Posterior cingulate gyrus (tissue), 11 donors: ENCODE measurements at regions not wholly inside any gene's neighbourhood (a gene's known extent, or its start where the extent isn't known, plus 50 kb on each side); places are given as distances from the start of the nearest gene placed in this dataset.

Experiments
- DNase-seq, 10 donors: peaks; one replicate each; pipeline versions ENCODE4 v3.0.0 to v3.0.0-alpha.2; 2020 to 2021; ENCODE audit warnings: mixed read lengths in 3 of 10
- intact Hi-C: fragments of 100-400 bp; cut with DNase I; formaldehyde crosslinking; loops from one replicate; pipeline ENCODE4 v1.15.1; 2023

- intact Hi-C loops = no loop called here
- no peak for DNase-seq
These were observed 478.2 kb upstream of the EEF2KMT start for GRCh38 chr16:5575646-5576245.

- intact Hi-C loops = no loop called here
- DNase-seq = no peak
These were observed 477.5 kb upstream of the EEF2KMT start for GRCh38 chr16:5575121-5575520.

- intact Hi-C loops = no loop called here
- DNase-seq = no peak
These were observed 474.5 kb upstream of the EEF2KMT start for GRCh38 chr16:5572056-5572455.

- intact Hi-C loops = no loop called here
- no peak for DNase-seq
These were observed 473.9 kb upstream of the EEF2KMT start for GRCh38 chr16:5571446-5571845.

DNA sequence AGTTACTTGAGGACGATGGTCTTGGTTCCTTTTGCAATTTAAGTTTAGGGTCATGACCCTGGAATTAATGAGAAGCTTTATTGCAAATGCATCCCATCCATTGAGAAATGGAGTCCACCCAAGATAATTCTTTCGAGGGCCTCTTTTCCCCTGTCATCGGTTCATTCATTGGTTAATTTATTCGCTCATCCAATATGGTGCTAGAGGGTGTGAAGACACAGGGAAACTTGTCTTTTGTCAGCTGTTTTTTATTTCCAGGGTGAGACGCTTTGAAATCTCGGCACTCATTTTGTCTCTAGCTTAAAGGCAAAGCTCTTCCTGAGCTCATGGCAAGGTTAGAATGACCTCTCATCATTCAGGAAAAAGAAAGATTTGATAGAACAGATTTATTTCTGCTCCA lies 464.2 kb upstream of the EEF2KMT start:
- DNase-seq = no peak
- intact Hi-C loops = no loop called here

GRCh38 chr16:5560084-5560483 lies 462.5 kb upstream of the EEF2KMT start:
- intact Hi-C loops = no loop called here
- DNase-seq = no peak

DNA sequence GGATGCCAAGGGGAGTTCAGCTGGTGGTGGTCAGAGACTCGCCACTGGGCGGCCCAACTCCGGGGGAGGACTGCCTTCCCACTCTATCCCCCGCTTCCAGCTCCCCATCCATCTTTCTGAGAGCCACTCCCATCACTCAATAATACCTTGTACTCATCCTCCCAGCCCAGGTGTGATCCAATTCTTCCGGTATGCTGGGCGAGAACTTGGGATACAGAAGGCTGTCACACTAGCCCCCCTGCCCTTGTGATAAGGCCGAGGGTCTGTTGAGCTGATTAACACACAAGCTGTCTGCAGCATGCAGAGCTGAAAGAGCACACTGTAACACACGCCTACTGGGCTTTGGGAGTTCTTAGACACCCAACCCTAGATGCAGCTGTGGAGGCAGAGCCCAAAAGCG lies 460.4 kb upstream of the EEF2KMT start:
- no peak for DNase-seq
- intact Hi-C loops = no loop called here

GRCh38 chr16:5557448-5557847 lies 459.9 kb upstream of the EEF2KMT start:
- intact Hi-C loops = no loop called here
- DNase-seq = peak in 1 of 10 donors; percentile 70

- intact Hi-C loops = no loop called here
- DNase-seq = no peak
These were observed 458.7 kb upstream of the EEF2KMT start for GRCh38 chr16:5556158-5556810.

- intact Hi-C loops = no loop called here
- no peak for DNase-seq
These were observed 454.3 kb upstream of the EEF2KMT start for GRCh38 chr16:5551909-5552308.

GRCh38 chr16:5549802-5550201 lies 452.2 kb upstream of the EEF2KMT start:
- DNase-seq = no peak
- intact Hi-C loops = no loop called here

GRCh38 chr16:5541356-5541755 lies 443.8 kb upstream of the EEF2KMT start:
- intact Hi-C loops = no loop called here
- DNase-seq = no peak

GRCh38 chr16:5537347-5537746 lies 439.8 kb upstream of the EEF2KMT start:
- intact Hi-C loops = no loop called here
- no peak for DNase-seq

DNA sequence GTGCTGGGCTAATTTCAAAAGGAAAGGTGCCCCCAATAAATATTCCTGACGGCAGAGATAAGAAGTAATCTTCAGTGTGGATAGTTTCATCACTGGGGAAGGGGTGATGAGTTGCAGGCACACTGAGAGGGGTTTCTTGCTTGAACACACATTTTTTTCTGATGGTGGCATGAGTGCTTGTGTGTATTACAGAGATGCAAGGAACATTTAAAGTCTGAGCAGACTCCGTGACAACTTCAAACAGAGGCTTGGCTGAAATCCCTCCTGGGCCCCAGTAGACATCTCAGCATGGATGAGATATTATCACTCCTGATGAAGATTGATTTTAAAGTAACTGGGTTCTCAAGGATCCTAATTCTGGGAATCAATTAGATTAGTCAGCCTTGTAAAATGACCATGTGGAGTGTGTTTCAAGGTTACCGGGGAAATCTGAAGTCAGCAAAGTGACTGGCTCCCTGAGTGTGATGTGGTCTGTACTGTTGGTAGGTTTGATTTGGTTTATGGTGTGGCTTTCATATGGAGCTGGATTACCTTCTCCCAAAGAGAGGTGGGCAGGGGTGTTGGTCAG lies 435.8 kb upstream of the EEF2KMT start:
- intact Hi-C loops = no loop called here

GRCh38 chr16:5527817-5528216 lies 430.2 kb upstream of the EEF2KMT start:
- no peak for DNase-seq
- intact Hi-C loops = no loop called here

More for the DNA sequence above, 435.8 kb upstream of the EEF2KMT start:
- DNase-seq = no peak

DNA sequence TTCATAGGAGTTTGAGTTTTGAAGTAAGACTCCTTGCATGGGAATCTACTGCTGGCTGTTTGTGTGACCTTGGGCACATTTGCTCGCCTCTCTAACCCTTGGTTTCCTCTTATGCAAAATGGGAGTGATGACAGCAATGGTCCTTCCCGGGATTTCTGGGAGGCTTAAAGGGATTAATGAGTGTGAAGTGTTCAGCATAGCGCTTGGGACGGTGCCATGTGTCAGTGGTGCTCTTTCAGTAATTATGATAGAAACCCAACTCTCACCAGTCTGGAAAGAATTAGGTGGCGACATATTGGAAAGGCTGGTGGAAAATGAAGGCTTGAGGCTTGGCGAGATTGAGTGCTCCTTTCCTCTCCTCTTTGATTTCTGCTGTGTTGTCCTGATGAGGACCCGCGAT lies 429.2 kb upstream of the EEF2KMT start:
- intact Hi-C loops = no loop called here
- no peak for DNase-seq

- no peak for DNase-seq
- intact Hi-C loops = no loop called here
These were observed 426.2 kb upstream of the EEF2KMT start for GRCh38 chr16:5523829-5524228.

DNA sequence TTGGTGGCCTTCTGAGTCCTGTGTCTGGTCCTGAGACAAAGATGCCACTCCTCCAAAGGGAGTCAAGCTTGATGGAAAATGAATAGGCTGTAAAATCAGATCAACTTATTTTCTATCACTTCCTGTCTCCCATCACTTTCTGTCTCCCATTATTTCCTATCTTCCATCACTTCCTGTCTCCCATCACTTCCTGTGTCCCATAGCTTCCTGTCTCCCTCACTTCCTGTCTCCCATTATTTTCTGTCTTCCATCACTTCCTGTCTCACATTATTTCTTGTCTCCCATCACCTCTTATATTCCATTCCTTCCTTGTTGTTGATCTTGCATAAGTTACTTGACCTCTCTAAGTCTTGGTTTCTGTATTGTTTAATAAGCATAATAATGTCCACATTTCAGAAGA lies 418.5 kb upstream of the EEF2KMT start:
- no peak for DNase-seq
- intact Hi-C loops = no loop called here

DNA sequence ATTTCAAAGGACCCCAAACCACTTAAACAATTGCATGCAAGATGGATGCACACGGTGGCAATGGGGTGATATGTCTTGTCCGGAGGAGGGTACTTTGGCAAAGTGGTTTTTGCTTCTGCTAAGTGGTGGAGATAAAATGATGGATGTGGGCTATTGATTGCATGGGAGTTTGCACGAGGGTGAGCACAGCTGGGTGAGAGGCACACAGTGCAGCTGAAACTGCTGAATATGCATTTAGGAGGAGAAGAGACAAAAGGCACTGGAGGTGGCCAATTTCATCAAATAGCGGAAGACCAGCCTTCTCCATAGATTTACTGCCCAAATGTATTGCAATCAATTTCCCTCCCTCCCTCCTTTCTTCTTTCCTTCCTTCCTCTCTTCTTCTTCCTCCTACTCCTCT lies 414.4 kb upstream of the EEF2KMT start:
- intact Hi-C loops = no loop called here
- no peak for DNase-seq

- DNase-seq = no peak
- intact Hi-C loops = no loop called here
These were observed 413.3 kb upstream of the EEF2KMT start for GRCh38 chr16:5510819-5511370.

DNA sequence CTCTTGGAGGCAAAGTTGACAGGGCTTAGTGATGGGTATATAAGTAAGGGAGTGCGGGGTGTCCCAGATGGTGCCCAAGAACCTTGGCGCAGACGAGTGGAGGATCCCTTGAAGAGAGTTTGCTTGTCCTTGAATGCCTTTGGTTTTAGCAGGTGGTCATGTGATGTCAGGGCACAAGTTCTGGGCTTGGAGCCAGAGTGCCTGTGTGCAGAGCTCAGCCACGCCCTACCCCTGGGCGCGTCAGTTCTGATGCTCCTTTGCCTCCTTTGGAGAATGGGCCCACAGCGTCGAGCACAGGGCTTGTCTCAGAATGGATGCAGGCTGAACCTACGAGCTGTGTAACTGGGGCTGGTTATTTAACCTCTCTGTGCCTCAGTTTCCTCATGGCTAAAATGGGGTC lies 412.2 kb upstream of the EEF2KMT start:
- intact Hi-C loops = no loop called here
- no peak for DNase-seq

DNA sequence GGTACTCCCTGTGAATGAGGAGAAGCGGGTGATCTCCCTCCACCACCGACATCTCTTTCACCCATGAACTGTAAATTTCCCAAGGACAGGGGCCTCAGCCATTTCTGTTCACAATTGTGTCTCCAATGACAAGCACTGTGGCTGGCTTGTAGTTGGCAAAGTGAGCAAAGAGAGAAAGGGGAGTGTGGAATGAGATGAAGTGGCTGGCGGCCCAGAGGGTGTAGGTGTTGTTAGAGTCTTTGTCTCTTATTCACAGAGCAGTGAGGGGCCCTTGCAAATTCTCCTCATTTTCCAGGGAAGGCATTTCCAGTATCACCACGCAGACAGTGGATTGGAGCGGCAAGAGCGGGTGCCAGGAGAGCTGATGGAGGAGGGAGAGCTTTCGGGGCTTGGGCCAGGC lies 411.7 kb upstream of the EEF2KMT start:
- DNase-seq = peak in 6 of 10 donors; percentile 21 to 91 (median 46)
- intact Hi-C loops = no loop called here
